Trophoblast cell (in vitro differentiated cells and primary cell): ENCODE measurements at regions not wholly inside any gene's neighbourhood (a gene's known extent, or its start where the extent isn't known, plus 50 kb on each side); places are given as distances from the start of the nearest gene placed in this dataset.

Experiments
- DNase-seq, 2 donors: peaks; one replicate each; pipeline ENCODE4 v3.0.0-alpha.2; 2016
- H2AFZ ChIP-seq: 2 replicates; pipeline ENCODE4 v1.6.1; 2013; ENCODE audit warnings: low read length, moderate library complexity, mild to moderate bottlenecking; ENCODE audit not compliant: insufficient read depth, poor library complexity
- H2AK5ac ChIP-seq: 2 replicates; pipeline ENCODE4 v1.6.1; 2013; ENCODE audit warnings: mild to moderate bottlenecking, low read length
- H2BK120ac ChIP-seq: 2 replicates; pipeline ENCODE4 v1.6.1; 2013; ENCODE audit warnings: low read length, mild to moderate bottlenecking, moderate library complexity; ENCODE audit not compliant: insufficient read depth, poor library complexity
- H2BK12ac ChIP-seq: 2 replicates; pipeline ENCODE4 v1.6.1; 2013; ENCODE audit warnings: mild to moderate bottlenecking, low read length, moderate library complexity
- H2BK5ac ChIP-seq: 2 replicates; pipeline ENCODE4 v1.6.1; 2013; ENCODE audit warnings: low read length, low read depth, moderate library complexity, mild to moderate bottlenecking; ENCODE audit not compliant: poor library complexity
- H3K14ac ChIP-seq: 2 replicates; pipeline ENCODE4 v1.6.1; 2013; ENCODE audit warnings: mild to moderate bottlenecking, low read length
- H3K18ac ChIP-seq: 2 replicates; pipeline ENCODE4 v1.6.1; 2013; ENCODE audit warnings: mild to moderate bottlenecking, low read length
- H3K23ac ChIP-seq: 2 replicates; pipeline ENCODE4 v1.6.1; 2013; ENCODE audit warnings: low read length
- H3K27ac ChIP-seq: 2 replicates; pipeline ENCODE4 v1.5.1; 2013; ENCODE audit warnings: low read depth, mild to moderate bottlenecking, inconsistent platforms, low read length, moderate library complexity
- H3K27me3 ChIP-seq: 2 replicates; pipeline ENCODE4 v1.6.1; 2013; ENCODE audit warnings: inconsistent platforms, mild to moderate bottlenecking, low read length, moderate library complexity; ENCODE audit not compliant: insufficient read depth
- H3K36me3 ChIP-seq, 2 experiments: 1 replicate in 1 of 2; 2 replicates in 1 of 2; pipeline ENCODE4 v1.6.1; 2013; ENCODE audit warnings: low read length in 2 of 2, mild to moderate bottlenecking in 2 of 2, moderate library complexity in 1 of 2; ENCODE audit not compliant: insufficient read depth in 2 of 2, control insufficient read depth in 1 of 2
- H3K4ac ChIP-seq: 2 replicates; pipeline ENCODE4 v1.6.1; 2013; ENCODE audit warnings: low read depth, mild to moderate bottlenecking, low read length, moderate library complexity
- H3K4me1 ChIP-seq, 2 experiments: 1 replicate in 1 of 2; 2 replicates in 1 of 2; pipeline ENCODE4 v1.6.1; 2013; ENCODE audit warnings: low read length in 2 of 2, mild to moderate bottlenecking in 2 of 2, moderate library complexity in 1 of 2; ENCODE audit not compliant: insufficient read depth in 2 of 2, control insufficient read depth in 1 of 2
- H3K4me2 ChIP-seq: 2 replicates; pipeline ENCODE4 v1.6.1; 2013; ENCODE audit warnings: inconsistent platforms, mild to moderate bottlenecking, low read length, moderate library complexity
- H3K4me3 ChIP-seq: 2 replicates; pipeline ENCODE4 v1.5.1; 2013; ENCODE audit warnings: mild to moderate bottlenecking, low read depth, low read length, inconsistent platforms
- H3K79me1 ChIP-seq: one replicate; pipeline ENCODE4 v1.6.1; 2013; ENCODE audit warnings: low read length
- H3K79me2 ChIP-seq: 2 replicates; pipeline ENCODE4 v1.6.1; 2013; ENCODE audit warnings: low read length, mild to moderate bottlenecking; ENCODE audit not compliant: control insufficient read depth, insufficient read depth, poor library complexity
- H3K9ac ChIP-seq: 2 replicates; pipeline ENCODE4 v1.6.1; 2013; ENCODE audit warnings: mild to moderate bottlenecking, low read length
- H3K9me3 ChIP-seq: 2 replicates; pipeline ENCODE4 v1.6.1; 2013; ENCODE audit warnings: low read depth, mild to moderate bottlenecking, control low read depth, inconsistent platforms, low read length; ENCODE audit not compliant: insufficient read depth
- H4K12ac ChIP-seq: 2 replicates; pipeline ENCODE4 v1.6.1; 2013; ENCODE audit warnings: low read depth, mild to moderate bottlenecking, low read length, moderate library complexity
- H4K8ac ChIP-seq: 2 replicates; pipeline ENCODE4 v1.6.1; 2013; ENCODE audit warnings: low read depth, mild to moderate bottlenecking, low read length, moderate library complexity
- H4K91ac ChIP-seq: one replicate; pipeline ENCODE4 v1.6.1; 2013; ENCODE audit warnings: low read depth, mild to moderate bottlenecking, low read length, moderate library complexity
- WGBS: extraction: QIAGEN DNeasy Blood & Tissue Kit; methylation state at CpG from one replicate; pipeline ENCODE4 v1.1.7; 2013; ENCODE audit warnings: missing lambda C conversion rate; ENCODE audit not compliant: insufficient read length, insufficient coverage; ENCODE audit errors: extremely low coverage; 5-methylcytosine and 5-hydroxymethylcytosine counted together

DNA sequence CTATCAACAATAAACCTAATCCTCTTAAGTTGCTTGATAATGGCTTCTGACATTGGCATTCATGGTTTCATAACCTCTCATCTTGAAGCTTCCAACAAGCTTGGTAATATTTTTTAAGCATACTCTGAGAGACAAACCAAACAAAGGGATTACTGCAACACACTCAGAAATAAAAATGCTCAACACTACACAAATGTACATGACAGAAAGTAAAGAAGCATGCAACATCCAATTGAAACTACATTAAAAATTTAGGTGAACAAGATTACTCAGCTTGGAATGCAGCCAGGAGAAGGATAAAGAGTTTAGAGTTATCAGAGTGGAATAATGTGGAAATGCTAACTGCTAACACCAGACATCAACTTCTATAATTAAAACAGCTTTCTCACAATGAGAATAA lies 1136.6 kb upstream of the PABPC4L start:
- Histone ChIP-seq H4K91ac (no peak overlapping the region), H2AFZ (no peak overlapping the region)

GRCh38 chr4:135325264-135325663 lies 1123.7 kb upstream of the PABPC4L start:
- no peak overlapping the region for H3K18ac ChIP-seq
- H4K8ac ChIP-seq = no peak overlapping the region
- no peaks in the 10 kb centered on the region for H3K79me1 ChIP-seq
- H3K27me3 ChIP-seq = no peaks in the 10 kb centered on the region
- no peak overlapping the region for H2BK12ac ChIP-seq
- H4K91ac ChIP-seq = no peak overlapping the region
- H3K27ac ChIP-seq = no peak overlapping the region
- no peak overlapping the region for H3K14ac ChIP-seq
- H2AK5ac ChIP-seq = no peak overlapping the region
- H2BK5ac ChIP-seq = no peak overlapping the region
- no CpG with 5 or more reads among the region's 2 CpGs for WGBS
- H3K4ac ChIP-seq = no peak overlapping the region
- H3K36me3 ChIP-seq = no peaks in the 10 kb centered on the region
- no peaks in the 10 kb centered on the region for H3K79me2 ChIP-seq
- H3K4me3 ChIP-seq = no peak overlapping the region
- H3K9me3 ChIP-seq = no peaks in the 10 kb centered on the region
- H2AFZ ChIP-seq = no peak overlapping the region
- no peak overlapping the region for H2BK120ac ChIP-seq
- DNase-seq = no peak
- no peaks in the 10 kb centered on the region for H3K4me1 ChIP-seq
- no peak overlapping the region for H3K4me2 ChIP-seq
- no peak overlapping the region for H3K9ac ChIP-seq
- H3K23ac ChIP-seq = no peak overlapping the region
- no peak overlapping the region for H4K12ac ChIP-seq

More for the DNA sequence above, 1136.6 kb upstream of the PABPC4L start:
- Histone ChIP-seq H3K14ac (no peak overlapping the region), H3K79me1 (no peaks in the 10 kb centered on the region), H2AK5ac (no peak overlapping the region), H3K4me2 (no peak overlapping the region), H3K36me3 (no peaks in the 10 kb centered on the region), H3K27me3 (no peaks in the 10 kb centered on the region), H4K8ac (no peak overlapping the region), H3K4ac (no peak overlapping the region), H3K79me2 (no peaks in the 10 kb centered on the region), H3K9me3 (no peaks in the 10 kb centered on the region), H2BK5ac (no peak overlapping the region), H3K9ac (no peak overlapping the region), H3K23ac (no peak overlapping the region), H3K4me1 (no peaks in the 10 kb centered on the region), H2BK120ac (no peak overlapping the region), H3K27ac (no peak overlapping the region), H3K18ac (no peak overlapping the region), H4K12ac (no peak overlapping the region), H3K4me3 (no peak overlapping the region), H2BK12ac (no peak overlapping the region)
- no peak for DNase-seq

DNA sequence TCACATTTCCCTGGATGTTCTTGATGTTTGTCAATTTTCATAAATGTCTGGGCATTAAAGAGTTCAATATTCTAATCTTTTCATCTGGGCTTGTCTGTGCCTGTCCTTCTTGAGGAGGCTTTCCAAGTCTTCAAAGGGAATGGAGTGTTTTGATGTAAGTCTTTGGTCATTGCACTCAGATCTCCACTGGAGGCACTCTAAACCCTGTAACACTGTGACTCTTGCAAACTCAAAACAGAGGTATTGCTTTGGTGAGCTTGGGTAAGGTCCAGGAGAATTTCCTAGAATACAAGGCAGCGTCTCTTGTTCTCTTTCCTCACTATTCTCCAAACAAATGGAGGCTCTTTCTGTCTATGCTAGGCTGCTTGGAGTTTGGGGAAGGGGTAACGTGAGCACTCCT lies 1118.1 kb upstream of the PABPC4L start:
- Histone ChIP-seq H3K9me3 (no peaks in the 10 kb centered on the region), H3K4me1 (no peaks in the 10 kb centered on the region), H2AK5ac (no peak overlapping the region), H4K91ac (no peak overlapping the region), H2BK12ac (no peak overlapping the region), H3K79me1 (no peaks in the 10 kb centered on the region), H3K27ac (no peak overlapping the region), H3K14ac (no peak overlapping the region), H2BK5ac (no peak overlapping the region), H4K8ac (no peak overlapping the region), H3K9ac (no peak overlapping the region), H4K12ac (no peak overlapping the region), H3K18ac (no peak overlapping the region), H3K27me3 (no peaks in the 10 kb centered on the region), H3K79me2 (no peaks in the 10 kb centered on the region), H2AFZ (no peak overlapping the region), H3K23ac (no peak overlapping the region), H3K36me3 (no peaks in the 10 kb centered on the region), H3K4me3 (no peak overlapping the region), H3K4me2 (no peak overlapping the region), H3K4ac (no peak overlapping the region), H2BK120ac (no peak overlapping the region)
- no peak for DNase-seq
- WGBS = no CpG with 5 or more reads among the region's 2 CpGs

- Histone ChIP-seq H3K27ac (no peak overlapping the region), H3K4me3 (no peak overlapping the region), H2AK5ac (no peak overlapping the region), H3K79me2 (no peaks in the 10 kb centered on the region), H2BK120ac (no peak overlapping the region), H3K9ac (no peak overlapping the region), H3K4me1 (no peaks in the 10 kb centered on the region), H3K4me2 (no peak overlapping the region), H3K14ac (no peak overlapping the region), H4K12ac (no peak overlapping the region), H4K91ac (no peak overlapping the region), H3K27me3 (no peaks in the 10 kb centered on the region), H3K9me3 (no peaks in the 10 kb centered on the region), H3K4ac (no peak overlapping the region), H3K36me3 (no peaks in the 10 kb centered on the region), H2BK5ac (no peak overlapping the region), H3K23ac (no peak overlapping the region), H3K18ac (no peak overlapping the region), H3K79me1 (no peaks in the 10 kb centered on the region), H2BK12ac (no peak overlapping the region), H2AFZ (no peak overlapping the region), H4K8ac (no peak overlapping the region)
- WGBS = no CpG with 5 or more reads among the region's 7 CpGs
- DNase-seq = no peak
These were observed 1114.7 kb upstream of the PABPC4L start for GRCh38 chr4:135316266-135316779.
